ENCODE measurements at regions not wholly inside any gene's neighbourhood (a gene's known extent, or its start where the extent isn't known, plus 50 kb on each side); places are given as distances from the start of the nearest gene placed in this dataset.

DNA sequence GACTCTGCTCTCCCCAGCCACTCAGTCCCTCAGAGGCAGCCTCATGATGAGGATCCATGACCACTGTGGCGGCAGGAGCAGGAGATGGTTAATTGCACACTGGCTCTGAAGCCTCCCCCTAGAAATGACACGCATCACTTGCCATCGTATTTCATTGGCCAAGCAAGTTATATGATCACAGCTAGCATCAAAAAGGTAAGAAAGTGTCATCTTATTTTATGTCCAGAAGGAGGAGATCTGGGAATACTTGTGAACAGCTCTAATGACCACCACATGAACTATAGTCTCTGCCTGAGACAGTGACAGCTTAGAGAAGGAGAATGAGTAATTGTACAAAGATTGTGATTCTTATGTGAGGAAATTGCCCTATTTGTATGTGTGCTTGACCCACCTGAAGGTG, 363.4 kb downstream of the NUAK1 start:
- Histone ChIP-seq H3K4me1 (peaks cover 0 to 10% (median 0%) of the 10 kb centered on the region in 9 donors), H3K4me3 (no peak overlapping the region), H3K9me3 (no peaks in the 10 kb centered on the region), H3K27ac (no peak overlapping the region), H3K36me3 (no peaks in the 10 kb centered on the region), H3K27me3 (no peaks in the 10 kb centered on the region)
- peak in 7 of 8 donors; percentile 33 to 56 (median 52) for ATAC-seq
- WGBS, 2 donors: 46 to 50% methylated on average over 3 of the region's 3 CpGs
- no peak for DNase-seq
- TF ChIP-seq, protein P1, sequence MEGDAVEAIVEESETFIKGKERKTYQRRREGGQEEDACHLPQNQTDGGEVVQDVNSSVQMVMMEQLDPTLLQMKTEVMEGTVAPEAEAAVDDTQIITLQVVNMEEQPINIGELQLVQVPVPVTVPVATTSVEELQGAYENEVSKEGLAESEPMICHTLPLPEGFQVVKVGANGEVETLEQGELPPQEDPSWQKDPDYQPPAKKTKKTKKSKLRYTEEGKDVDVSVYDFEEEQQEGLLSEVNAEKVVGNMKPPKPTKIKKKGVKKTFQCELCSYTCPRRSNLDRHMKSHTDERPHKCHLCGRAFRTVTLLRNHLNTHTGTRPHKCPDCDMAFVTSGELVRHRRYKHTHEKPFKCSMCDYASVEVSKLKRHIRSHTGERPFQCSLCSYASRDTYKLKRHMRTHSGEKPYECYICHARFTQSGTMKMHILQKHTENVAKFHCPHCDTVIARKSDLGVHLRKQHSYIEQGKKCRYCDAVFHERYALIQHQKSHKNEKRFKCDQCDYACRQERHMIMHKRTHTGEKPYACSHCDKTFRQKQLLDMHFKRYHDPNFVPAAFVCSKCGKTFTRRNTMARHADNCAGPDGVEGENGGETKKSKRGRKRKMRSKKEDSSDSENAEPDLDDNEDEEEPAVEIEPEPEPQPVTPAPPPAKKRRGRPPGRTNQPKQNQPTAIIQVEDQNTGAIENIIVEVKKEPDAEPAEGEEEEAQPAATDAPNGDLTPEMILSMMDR (IDR thresholded peaks at IDR 0.05): peak in 7 of 9 donors; percentile 8 to 41 (median 23)
- intact Hi-C loops (cut with DNase I): loop anchor here in 1 of 10 donors (10.0 kb wide), 1 partner anchor 359 kb away; the partner anchor contains the start of gene NUAK1

GRCh38 chr12:105783983-105784947, 354.5 kb downstream of the NUAK1 start:
- Histone ChIP-seq H3K9me3 (peaks cover 0 to 5% (median 0%) of the 10 kb centered on the region in 11 donors), H3K27ac (peak overlapping the region in 4 of 10 donors; percentile 36 to 62 (median 50)), H3K4me1 (peaks cover 0 to 19% (median 7%) of the 10 kb centered on the region in 9 donors), H3K36me3 (no peaks in the 10 kb centered on the region), H3K4me3 (no peak overlapping the region), H3K27me3 (no peaks in the 10 kb centered on the region)
- ATAC-seq (peak in 7 of 8 donors; percentile 20 to 68 (median 53)), DNase-seq (no peak)
- TF ChIP-seq, protein P1 (IDR thresholded peaks at IDR 0.05): no peak
- intact Hi-C loops (cut with DNase I): no loop called here
- 58 to 65% methylated on average over 8 of the region's 8 CpGs for WGBS, 2 donors

DNA sequence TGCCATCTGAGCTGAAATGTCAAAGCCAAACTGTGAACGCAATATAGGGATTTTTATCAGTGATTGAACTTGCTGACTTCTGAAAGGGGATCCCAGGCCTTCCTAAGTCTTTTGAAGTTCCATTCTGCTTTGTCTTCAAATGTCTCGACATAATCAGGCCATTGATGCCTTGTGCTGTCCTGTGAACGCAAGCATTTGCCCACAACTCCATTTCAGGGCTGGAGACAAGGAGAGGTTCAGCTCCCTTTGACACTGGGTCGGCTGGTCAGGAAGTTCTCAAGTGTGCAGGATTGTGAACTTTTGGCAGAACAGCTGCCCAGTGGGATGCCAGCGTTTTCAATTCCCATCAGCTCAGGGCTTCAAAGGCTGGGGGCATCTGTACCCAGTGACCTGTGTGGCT, 345.3 kb downstream of the NUAK1 start:
- DNase-seq: no peak
- intact Hi-C loops (cut with DNase I): no loop called here

GRCh38 chr12:105798256-105798845, 340.4 kb downstream of the NUAK1 start:
- no peaks in the 10 kb centered on the region for H3K9me3 ChIP-seq
- H3K27me3 ChIP-seq: no peaks in the 10 kb centered on the region
- no peak overlapping the region for H3K4me3 ChIP-seq
- DNase-seq (no peak), ATAC-seq (peak in 2 of 8 donors; percentile 17 to 47)
- intact Hi-C loops (cut with DNase I): no loop called here
- no peaks in the 10 kb centered on the region for H3K36me3 ChIP-seq
- H3K27ac ChIP-seq: peak overlapping the region in 4 of 10 donors; percentile 7 to 59 (median 42)
- 56 to 63% methylated on average over 2 of the region's 2 CpGs for WGBS, 2 donors
- TF ChIP-seq, protein P1 (IDR thresholded peaks at IDR 0.05): no peak
- H3K4me1 ChIP-seq: peaks cover 0 to 24% (median 0%) of the 10 kb centered on the region in 9 donors

More for the DNA sequence above, 345.3 kb downstream of the NUAK1 start:
- TF ChIP-seq, protein P1 (IDR thresholded peaks at IDR 0.05): no peak
- Histone ChIP-seq H3K27ac (no peak overlapping the region), H3K36me3 (no peaks in the 10 kb centered on the region), H3K4me3 (no peak overlapping the region), H3K27me3 (no peaks in the 10 kb centered on the region), H3K9me3 (peaks cover 0 to 25% (median 0%) of the 10 kb centered on the region in 11 donors), H3K4me1 (peaks cover 0 to 4% (median 0%) of the 10 kb centered on the region in 9 donors)
- WGBS, 2 donors: 78 to 87% methylated on average over 5 of the region's 5 CpGs
- ATAC-seq: no peak

All from heart right ventricle (tissue), 16 donors.